Hepatocyte (in vitro differentiated cells): ENCODE measurements at regions not wholly inside any gene's neighbourhood (a gene's known extent, or its start where the extent isn't known, plus 50 kb on each side); places are given as distances from the start of the nearest gene placed in this dataset.

Experiments used
- CTCF ChIP-seq: fragments of 200-600 bp; sonication (generic); IDR thresholded peaks from 2 replicates; pipeline ENCODE4 v1.5.1; 2016; ENCODE audit warnings: antibody characterized with exemption, mild to moderate bottlenecking; ENCODE audit not compliant: poor library complexity
- EZH2phosphoT487 ChIP-seq: fragments of 200-600 bp; sonication (generic); IDR thresholded peaks from one replicate; pipeline ENCODE4 v1.6.1; 2018; ENCODE audit warnings: antibody characterized with exemption, mild to moderate bottlenecking, low read depth, moderate library complexity; ENCODE audit not compliant: unreplicated experiment, severe bottlenecking

DNA sequence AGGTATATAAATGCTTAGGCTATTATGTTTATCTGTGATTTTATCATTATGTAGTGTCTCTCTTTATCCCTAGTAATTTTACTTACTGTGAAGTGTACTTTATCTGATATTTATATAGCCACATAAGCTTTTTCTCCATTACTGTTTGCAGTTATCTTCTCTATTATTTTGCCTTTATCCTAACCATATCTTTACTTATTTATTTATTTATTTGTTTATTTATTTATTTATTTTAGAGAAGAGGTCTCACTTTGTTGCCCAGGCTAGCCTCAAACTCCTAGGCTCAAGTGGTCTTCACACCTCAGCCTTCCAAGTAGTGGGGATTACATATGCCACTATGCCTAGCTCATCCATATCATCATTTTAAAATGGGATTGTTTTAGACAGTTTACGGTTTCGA, 331.8 kb downstream of the C7orf25 start:
- TF ChIP-seq CTCF, result no peak
- TF ChIP-seq EZH2phosphoT487, result no peak
